GM10266 (cell line): ENCODE measurements at regions not wholly inside any gene's neighbourhood (a gene's known extent, or its start where the extent isn't known, plus 50 kb on each side); places are given as distances from the start of the nearest gene placed in this dataset.

ENCODE experiments used
- DNase-seq: peaks from one replicate; pipeline ENCODE4 v3.0.0; 2012; ENCODE audit errors: extremely low spot score
- TF ChIP-seq, protein P1 (sequence below): IDR thresholded peaks from 2 replicates; pipeline ENCODE4 v1.5.1; 2012; ENCODE audit warnings: mild to moderate bottlenecking, low read depth; ENCODE audit not compliant: control insufficient read depth, insufficient read depth; ENCODE audit errors: missing control alignments

DNA sequence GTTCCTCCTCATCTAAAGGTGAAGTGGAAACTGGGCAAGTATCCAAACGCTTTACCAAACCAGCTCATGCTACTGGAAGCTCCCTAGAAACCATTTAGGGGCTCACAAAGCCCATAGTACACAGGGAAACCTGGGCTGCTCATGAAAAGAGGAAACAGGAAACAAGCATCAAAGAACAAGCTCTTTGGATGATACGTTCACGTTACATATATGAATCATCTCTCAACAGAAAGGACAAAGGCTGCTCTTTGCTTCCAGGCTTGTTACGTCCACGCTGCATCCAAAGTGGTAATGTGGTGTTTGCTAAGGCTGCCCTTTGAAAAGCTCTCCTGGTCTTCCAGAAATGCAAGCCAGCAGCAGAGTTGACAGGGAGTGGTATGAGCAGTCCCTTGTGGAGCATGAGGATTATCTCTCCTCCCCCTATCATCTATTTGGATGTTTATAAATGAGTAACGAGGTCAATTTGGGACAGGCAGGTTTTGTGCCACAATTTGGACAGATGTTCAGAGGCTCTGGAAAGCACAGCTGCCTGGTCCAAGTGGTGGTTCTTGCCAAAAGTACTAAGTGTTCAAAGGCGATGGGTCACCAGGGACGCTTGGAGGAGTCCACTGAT is 98.0 kb upstream of the RORA start:
- TF ChIP-seq, protein P1, sequence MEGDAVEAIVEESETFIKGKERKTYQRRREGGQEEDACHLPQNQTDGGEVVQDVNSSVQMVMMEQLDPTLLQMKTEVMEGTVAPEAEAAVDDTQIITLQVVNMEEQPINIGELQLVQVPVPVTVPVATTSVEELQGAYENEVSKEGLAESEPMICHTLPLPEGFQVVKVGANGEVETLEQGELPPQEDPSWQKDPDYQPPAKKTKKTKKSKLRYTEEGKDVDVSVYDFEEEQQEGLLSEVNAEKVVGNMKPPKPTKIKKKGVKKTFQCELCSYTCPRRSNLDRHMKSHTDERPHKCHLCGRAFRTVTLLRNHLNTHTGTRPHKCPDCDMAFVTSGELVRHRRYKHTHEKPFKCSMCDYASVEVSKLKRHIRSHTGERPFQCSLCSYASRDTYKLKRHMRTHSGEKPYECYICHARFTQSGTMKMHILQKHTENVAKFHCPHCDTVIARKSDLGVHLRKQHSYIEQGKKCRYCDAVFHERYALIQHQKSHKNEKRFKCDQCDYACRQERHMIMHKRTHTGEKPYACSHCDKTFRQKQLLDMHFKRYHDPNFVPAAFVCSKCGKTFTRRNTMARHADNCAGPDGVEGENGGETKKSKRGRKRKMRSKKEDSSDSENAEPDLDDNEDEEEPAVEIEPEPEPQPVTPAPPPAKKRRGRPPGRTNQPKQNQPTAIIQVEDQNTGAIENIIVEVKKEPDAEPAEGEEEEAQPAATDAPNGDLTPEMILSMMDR, result no peak
- DNase-seq, result peak; percentile 15

DNA sequence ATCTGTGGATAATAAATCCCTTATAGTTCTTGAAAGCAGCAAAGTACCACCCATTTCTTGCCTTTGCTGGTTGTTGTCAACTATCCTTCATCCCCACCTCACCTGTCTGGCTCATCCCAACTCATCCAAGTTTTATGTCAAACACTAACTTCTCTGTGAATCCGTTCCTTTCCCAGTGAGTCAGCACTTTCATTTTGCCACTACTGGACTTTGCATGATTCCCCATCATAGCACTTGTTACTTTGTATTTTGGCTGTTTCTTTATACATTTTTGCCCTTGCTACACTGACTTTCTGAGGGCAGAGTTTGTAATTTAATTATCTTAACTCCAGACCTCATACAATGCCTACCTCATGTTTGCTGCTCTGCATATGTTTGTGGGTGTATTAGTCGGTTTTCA is 90.8 kb upstream of the RORA start:
- no peak for DNase-seq
- TF ChIP-seq, protein P1, result no peak

DNA sequence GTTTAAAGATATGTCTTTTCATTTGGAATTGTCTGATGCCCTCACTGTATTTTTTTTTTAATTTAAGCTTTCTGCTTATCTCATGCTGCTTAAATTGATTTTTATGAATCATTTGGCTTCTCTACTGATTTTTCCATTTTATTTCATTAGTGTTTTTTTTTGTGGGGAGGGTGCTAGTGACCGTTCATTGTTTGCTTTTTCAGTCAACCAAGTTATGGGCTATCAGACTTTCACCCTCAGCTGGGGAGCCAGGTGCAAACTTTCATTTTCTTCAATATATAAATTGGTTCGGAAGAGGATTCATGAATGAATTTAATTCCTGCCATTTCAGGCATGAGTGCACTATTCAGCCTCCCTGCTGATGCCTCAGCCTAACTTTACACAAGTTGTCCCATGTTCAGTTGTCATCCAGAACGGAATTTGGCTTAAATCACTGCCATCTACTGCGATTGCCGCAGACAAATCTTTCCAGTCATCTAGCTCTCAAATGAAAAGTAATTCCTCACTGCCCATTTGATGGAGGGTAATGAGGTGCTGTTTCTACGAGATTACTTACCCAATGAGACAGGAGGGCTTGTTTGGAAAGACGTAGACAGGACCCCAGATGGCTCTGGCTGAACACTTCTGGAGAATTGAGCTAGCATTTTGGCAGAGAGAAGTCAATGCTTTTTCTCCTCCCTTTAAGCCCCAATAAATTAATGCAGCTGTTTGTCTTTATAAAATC is 89.9 kb upstream of the RORA start:
- DNase-seq, result no peak
- TF ChIP-seq, protein P1, result no peak

DNA sequence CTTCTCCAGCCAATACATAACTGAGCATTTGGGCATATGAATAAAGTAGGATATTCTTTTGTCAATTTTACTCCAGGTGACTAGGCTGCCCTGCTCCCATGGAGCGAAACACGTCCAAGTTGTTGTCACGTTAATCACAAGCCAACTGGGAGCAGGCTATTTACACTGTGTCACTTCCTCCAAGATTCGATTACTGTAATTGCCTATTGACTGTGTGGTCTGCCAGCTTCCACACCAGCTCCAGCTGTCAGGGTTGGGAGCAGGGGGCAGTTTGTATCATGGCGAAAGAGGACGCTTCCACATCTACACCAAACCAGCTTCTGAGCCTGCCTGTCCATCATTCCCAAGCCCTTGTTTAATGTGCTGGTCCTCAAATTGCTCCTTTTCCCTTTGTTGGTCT is 89.2 kb upstream of the RORA start:
- TF ChIP-seq, protein P1, result no peak
- DNase-seq, result no peak

DNA sequence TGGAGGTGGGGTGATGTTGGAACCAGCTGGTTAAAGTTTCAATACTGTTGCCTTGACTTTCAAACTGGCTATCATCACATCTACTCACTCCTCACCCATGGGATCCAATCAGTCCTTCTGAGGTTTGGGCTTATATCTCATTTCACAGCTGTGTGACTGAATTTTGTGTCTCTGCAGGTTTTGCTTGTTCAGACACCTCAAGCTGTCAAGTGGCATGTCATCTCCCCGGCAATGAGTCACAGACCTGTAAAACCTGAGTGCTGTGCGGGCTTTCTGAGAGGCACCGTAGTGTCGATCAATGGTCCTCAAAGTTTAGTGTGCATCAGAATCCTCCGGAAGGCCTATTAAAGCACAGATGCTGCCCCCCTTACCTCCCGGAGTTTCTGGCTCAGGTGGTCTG is 86.4 kb upstream of the RORA start:
- DNase-seq, result no peak
- TF ChIP-seq, protein P1, result no peak

DNA sequence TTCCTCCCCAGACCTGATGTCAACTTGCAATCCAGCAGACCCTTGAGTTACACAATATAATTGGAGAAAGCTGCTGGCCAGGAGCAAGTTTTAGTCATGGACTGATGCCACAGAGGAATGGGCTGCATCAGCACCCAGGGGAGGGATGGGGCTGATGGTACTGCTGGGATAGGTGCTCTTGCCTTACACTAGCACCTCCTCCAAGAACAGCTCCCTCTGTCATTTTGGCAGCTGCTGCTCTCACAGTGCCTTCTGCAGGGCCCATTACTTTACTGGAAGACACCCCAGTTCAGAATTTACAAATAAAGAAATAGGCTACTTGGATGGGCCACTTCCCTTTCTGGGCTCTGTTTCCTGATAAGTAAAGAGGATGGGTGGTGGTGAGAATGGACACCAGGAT is 85.3 kb upstream of the RORA start:
- no peak for DNase-seq
- TF ChIP-seq, protein P1, result no peak

DNA sequence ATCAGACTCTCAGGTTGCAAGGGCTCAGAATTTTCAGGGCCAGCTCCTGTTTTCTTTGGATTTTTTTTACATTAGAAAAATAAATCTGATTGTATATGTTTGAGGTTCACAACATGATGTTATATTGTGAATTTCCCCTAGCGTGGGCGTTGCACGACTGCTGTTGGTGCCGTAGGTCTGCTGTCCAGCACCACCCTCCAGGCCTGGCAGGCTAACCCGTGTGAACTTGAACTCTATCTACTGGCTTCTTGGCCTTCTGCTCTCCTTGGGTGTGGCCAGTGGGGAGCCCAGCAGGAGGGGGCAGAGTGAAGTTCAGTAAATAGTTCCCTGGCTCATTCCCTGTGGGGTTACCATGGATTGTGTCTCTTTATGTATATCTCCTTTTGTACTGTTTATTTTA is 80.5 kb upstream of the RORA start:
- TF ChIP-seq, protein P1, result no peak
- DNase-seq, result no peak
